ENCODE measurements at regions not wholly inside any gene's neighbourhood (a gene's known extent, or its start where the extent isn't known, plus 50 kb on each side); places are given as distances from the start of the nearest gene placed in this dataset.

DNA sequence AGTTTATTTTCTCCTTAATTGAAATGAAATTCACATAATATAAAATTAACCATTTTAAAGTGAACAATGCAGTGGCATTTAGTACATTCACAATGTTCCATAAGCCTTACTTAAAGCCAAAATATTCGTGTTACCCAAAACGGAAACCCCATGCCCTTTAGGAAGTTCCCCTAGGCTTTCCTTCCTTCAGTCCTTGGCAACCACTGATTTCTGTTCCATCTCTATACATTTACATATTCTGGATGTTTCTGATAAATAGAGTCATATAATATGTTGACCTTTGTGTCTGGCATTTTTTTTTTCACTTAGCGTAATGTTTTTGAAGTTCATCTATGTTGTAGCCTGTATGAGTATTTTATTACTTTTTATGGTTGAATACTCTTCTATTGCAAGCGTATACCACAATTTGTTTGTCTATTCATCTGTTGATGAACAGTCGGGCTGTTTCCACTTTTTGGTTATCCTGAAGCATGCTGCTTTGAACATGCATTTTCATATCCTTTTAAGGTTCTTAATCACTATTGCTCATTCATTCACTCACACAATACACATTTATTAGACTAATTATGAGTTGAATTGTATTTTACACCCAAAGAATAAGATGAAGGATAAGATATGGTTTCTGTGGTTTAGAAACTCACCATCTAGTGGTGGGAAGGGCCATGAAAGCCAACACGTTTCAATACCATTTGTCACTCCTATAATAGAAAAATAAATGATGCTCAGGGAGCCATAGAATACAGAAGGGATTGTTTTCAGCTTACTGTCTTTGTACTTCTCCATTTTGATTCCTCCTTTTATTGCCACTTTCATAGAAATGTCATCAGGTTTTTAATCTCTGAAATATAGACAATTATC is 408.2 kb upstream of the CBLB start:
- 78 to 79% methylated on average over 6 of the region's 6 CpGs for WGBS, 2 donors
- Histone ChIP-seq H3K36me3 (no peaks in the 10 kb centered on the region), H3K27ac (no peak overlapping the region), H3K27me3 (no peaks in the 10 kb centered on the region), H3K4me1 (no peaks in the 10 kb centered on the region), H3K4me3 (no peak overlapping the region), H3K9me3 (no peaks in the 10 kb centered on the region)
- no peak for ATAC-seq (ENCODE audit: low FRiP score in 2 of 2)
- TF ChIP-seq EP300 (IDR thresholded peaks at IDR 0.05), result no peak
- TF ChIP-seq, protein P1, sequence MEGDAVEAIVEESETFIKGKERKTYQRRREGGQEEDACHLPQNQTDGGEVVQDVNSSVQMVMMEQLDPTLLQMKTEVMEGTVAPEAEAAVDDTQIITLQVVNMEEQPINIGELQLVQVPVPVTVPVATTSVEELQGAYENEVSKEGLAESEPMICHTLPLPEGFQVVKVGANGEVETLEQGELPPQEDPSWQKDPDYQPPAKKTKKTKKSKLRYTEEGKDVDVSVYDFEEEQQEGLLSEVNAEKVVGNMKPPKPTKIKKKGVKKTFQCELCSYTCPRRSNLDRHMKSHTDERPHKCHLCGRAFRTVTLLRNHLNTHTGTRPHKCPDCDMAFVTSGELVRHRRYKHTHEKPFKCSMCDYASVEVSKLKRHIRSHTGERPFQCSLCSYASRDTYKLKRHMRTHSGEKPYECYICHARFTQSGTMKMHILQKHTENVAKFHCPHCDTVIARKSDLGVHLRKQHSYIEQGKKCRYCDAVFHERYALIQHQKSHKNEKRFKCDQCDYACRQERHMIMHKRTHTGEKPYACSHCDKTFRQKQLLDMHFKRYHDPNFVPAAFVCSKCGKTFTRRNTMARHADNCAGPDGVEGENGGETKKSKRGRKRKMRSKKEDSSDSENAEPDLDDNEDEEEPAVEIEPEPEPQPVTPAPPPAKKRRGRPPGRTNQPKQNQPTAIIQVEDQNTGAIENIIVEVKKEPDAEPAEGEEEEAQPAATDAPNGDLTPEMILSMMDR (IDR thresholded peaks at IDR 0.05), result no peak
- no peak for TF ChIP-seq POLR2A (IDR thresholded peaks at IDR 0.05)
- no peak for TF ChIP-seq POLR2AphosphoS5 (IDR thresholded peaks at IDR 0.05)
- DNase-seq, result no peak

DNA sequence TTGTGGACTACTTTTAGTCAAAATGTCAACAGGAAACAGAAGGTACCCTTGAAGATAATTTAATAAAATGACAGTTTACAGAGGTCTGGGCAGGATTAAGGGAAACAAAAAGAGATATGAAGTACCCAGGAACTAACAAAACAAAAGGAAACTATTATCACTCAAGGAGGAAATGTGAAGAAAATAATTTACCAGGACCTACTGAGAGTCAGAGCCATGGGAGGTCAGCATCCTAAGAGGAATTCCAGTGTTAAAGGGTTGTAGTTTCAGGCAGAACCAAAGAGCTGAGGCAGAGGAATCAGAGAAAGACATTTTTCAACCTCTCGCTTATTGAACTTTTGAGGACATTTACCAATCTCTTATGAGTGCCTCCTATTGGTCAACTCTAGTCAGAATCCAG is 408.9 kb upstream of the CBLB start:
- Histone ChIP-seq H3K4me1 (no peaks in the 10 kb centered on the region), H3K36me3 (no peaks in the 10 kb centered on the region), H3K27me3 (no peaks in the 10 kb centered on the region), H3K9me3 (no peaks in the 10 kb centered on the region), H3K27ac (no peak overlapping the region), H3K4me3 (no peak overlapping the region)
- DNase-seq (no peak), ATAC-seq (ENCODE audit: low FRiP score in 2 of 2) (no peak)
- WGBS, 2 donors, result 91 to 93% methylated on average over 1 of the region's 1 CpG
- TF ChIP-seq POLR2AphosphoS5 (IDR thresholded peaks at IDR 0.05), result no peak
- no peak for TF ChIP-seq POLR2A (IDR thresholded peaks at IDR 0.05)
- no peak for TF ChIP-seq EP300 (IDR thresholded peaks at IDR 0.05)
- TF ChIP-seq, protein P1 (IDR thresholded peaks at IDR 0.05), result no peak

- Histone ChIP-seq H3K4me3 (no peak overlapping the region), H3K9me3 (no peaks in the 10 kb centered on the region), H3K27me3 (no peaks in the 10 kb centered on the region), H3K4me1 (no peaks in the 10 kb centered on the region), H3K27ac (no peak overlapping the region), H3K36me3 (no peaks in the 10 kb centered on the region)
- 23 to 27% methylated on average over 2 of the region's 2 CpGs for WGBS, 2 donors
- TF ChIP-seq EP300 (IDR thresholded peaks at IDR 0.05) (no peak), POLR2A (IDR thresholded peaks at IDR 0.05) (no peak), POLR2AphosphoS5 (IDR thresholded peaks at IDR 0.05) (no peak)
- TF ChIP-seq, protein P1 (IDR thresholded peaks at IDR 0.05), result no peak
- no peak for ATAC-seq (ENCODE audit: low FRiP score in 2 of 2)
- no peak for DNase-seq
These were observed 412.4 kb upstream of the CBLB start for GRCh38 chr3:106281221-106281620.

GRCh38 chr3:106282943-106283342 is 414.1 kb upstream of the CBLB start:
- Histone ChIP-seq H3K27me3 (no peaks in the 10 kb centered on the region), H3K4me3 (no peak overlapping the region), H3K36me3 (no peaks in the 10 kb centered on the region), H3K4me1 (no peaks in the 10 kb centered on the region), H3K27ac (no peak overlapping the region), H3K9me3 (no peaks in the 10 kb centered on the region)
- ATAC-seq (ENCODE audit: low FRiP score in 2 of 2), result no peak
- TF ChIP-seq POLR2AphosphoS5 (IDR thresholded peaks at IDR 0.05) (no peak), EP300 (IDR thresholded peaks at IDR 0.05) (no peak), POLR2A (IDR thresholded peaks at IDR 0.05) (no peak)
- TF ChIP-seq, protein P1 (IDR thresholded peaks at IDR 0.05), result no peak
- DNase-seq, result no peak
- 88 to 95% methylated on average over 3 of the region's 3 CpGs for WGBS, 2 donors

DNA sequence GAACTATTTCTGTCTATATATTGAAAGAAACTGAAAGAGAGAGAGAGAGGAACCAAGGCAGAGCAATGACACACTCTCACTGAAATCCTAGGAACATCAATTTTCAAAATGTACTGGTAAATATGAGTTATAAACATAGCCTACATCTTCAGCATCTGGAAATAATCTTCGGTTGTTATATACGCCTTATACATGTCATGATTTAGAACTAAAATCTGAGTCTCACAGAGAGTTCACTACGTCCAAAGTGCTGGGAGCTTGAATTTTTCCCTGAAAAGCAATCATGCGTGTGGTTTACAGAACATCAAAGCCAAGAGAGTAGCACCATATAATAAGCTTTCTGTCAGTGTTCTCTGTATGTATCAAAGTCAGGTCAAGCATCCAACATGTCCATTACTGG is 420.0 kb upstream of the CBLB start:
- no peak overlapping the region for H3K27ac ChIP-seq
- WGBS, 2 donors, result 90 to 94% methylated on average over 4 of the region's 4 CpGs
- no peaks in the 10 kb centered on the region for H3K4me1 ChIP-seq
- no peak for DNase-seq
- no peaks in the 10 kb centered on the region for H3K27me3 ChIP-seq
- no peak for ATAC-seq (ENCODE audit: low FRiP score in 2 of 2)
- no peaks in the 10 kb centered on the region for H3K9me3 ChIP-seq
- TF ChIP-seq EP300 (IDR thresholded peaks at IDR 0.05), result no peak
- TF ChIP-seq, protein P1 (IDR thresholded peaks at IDR 0.05), result no peak
- TF ChIP-seq POLR2AphosphoS5 (IDR thresholded peaks at IDR 0.05), result no peak
- TF ChIP-seq POLR2A (IDR thresholded peaks at IDR 0.05), result no peak
- no peak overlapping the region for H3K4me3 ChIP-seq
- no peaks in the 10 kb centered on the region for H3K36me3 ChIP-seq

Data from upper lobe of left lung (tissue), 6 donors.